GM12892 (cell line): ENCODE measurements at regions not wholly inside any gene's neighbourhood (a gene's known extent, or its start where the extent isn't known, plus 50 kb on each side); places are given as distances from the start of the nearest gene placed in this dataset.

Source experiments
- POLR2A ChIP-seq: IDR thresholded peaks from 2 replicates; pipeline ENCODE4 v1.6.1; 2011; ENCODE audit warnings: low read depth, low read length, control low read depth
- POLR2AphosphoS5 ChIP-seq: IDR thresholded peaks from 2 replicates; pipeline ENCODE4 v1.6.1; 2011; ENCODE audit warnings: low read depth, low read length, control low read depth

DNA sequence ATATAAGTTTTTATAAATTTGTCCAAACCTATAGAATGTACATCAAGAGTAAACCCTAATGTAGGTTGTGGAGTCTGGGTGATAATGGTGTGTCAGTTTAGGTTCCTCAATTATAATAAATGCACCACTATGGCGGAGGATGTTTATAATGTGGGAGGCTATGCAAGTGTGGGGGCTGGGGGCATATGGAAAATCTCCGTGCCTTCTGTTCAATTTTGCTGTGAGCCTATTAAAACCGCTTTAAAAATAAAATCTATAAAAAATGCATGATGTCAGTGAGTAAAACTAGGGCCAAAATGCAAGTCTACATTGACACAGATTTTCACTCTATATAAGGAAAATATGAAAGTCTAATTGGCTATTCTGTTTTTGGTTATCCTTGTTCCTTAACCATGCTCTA is 774.9 kb upstream of the ALCAM start:
- TF ChIP-seq POLR2AphosphoS5 (no peak), POLR2A (no peak)
